22Rv1 (cell line): ENCODE measurements at regions not wholly inside any gene's neighbourhood (a gene's known extent, or its start where the extent isn't known, plus 50 kb on each side); places are given as distances from the start of the nearest gene placed in this dataset.

ENCODE experiments used
- H3K27ac ChIP-seq: fragments of 450-650 bp; 2 replicates; pipeline ENCODE4 v1.5.1; 2017
- CTCF ChIP-seq: fragments of 450-650 bp; IDR thresholded peaks from 2 replicates; pipeline ENCODE4 v1.5.1; 2017; ENCODE audit warnings: mild to moderate bottlenecking
- ZFX ChIP-seq: fragments of 450-650 bp; IDR thresholded peaks from 2 replicates; pipeline ENCODE4 v1.6.1; 2017; ENCODE audit warnings: antibody characterized with exemption, borderline replicate concordance

GRCh38 chr4:24719615-24720014 is 75.8 kb upstream of the SOD3 start:
- TF ChIP-seq ZFX, result no peak
- no peak for TF ChIP-seq CTCF
- H3K27ac ChIP-seq, result no peak overlapping the region

- H3K27ac ChIP-seq, result no peak overlapping the region
Observed at GRCh38 chr4:24720436-24720835, 74.9 kb upstream of the SOD3 start.

GRCh38 chr4:24720979-24721378 is 74.4 kb upstream of the SOD3 start:
- TF ChIP-seq ZFX (no peak), CTCF (no peak)
- H3K27ac ChIP-seq, result no peak overlapping the region

More at GRCh38 chr4:24720436-24720835, 74.9 kb upstream of the SOD3 start:
- TF ChIP-seq ZFX, result no peak

- no peak for TF ChIP-seq CTCF
- no peak for TF ChIP-seq ZFX
- H3K27ac ChIP-seq, result no peak overlapping the region
Observed at GRCh38 chr4:24722026-24722568, 73.3 kb upstream of the SOD3 start.

- H3K27ac ChIP-seq, result no peak overlapping the region
- no peak for TF ChIP-seq ZFX
- no peak for TF ChIP-seq CTCF
Observed at GRCh38 chr4:24727390-24728224, 67.8 kb upstream of the SOD3 start.

- H3K27ac ChIP-seq, result no peak overlapping the region
- TF ChIP-seq ZFX (no peak), CTCF (no peak)
Observed at GRCh38 chr4:24729119-24729730, 66.1 kb upstream of the SOD3 start.

GRCh38 chr4:24730256-24731001 is 64.9 kb upstream of the SOD3 start:
- no peak overlapping the region for H3K27ac ChIP-seq
- TF ChIP-seq ZFX (no peak), CTCF (no peak)
